Mucosa of descending colon (tissue), 3 donors: ENCODE measurements at regions not wholly inside any gene's neighbourhood (a gene's known extent, or its start where the extent isn't known, plus 50 kb on each side); places are given as distances from the start of the nearest gene placed in this dataset.

Source experiments
- ATAC-seq: fragments of 200-7000 bp; cut with Tn5 transposase; one replicate; pipeline ENCODE4 v1.9.1; 2020; ENCODE audit warnings: mild to moderate bottlenecking, moderate library complexity
- DNase-seq, 3 donors: peaks; one replicate each; pipeline ENCODE4 v3.0.0-alpha.2; 2020
- H3K36me3 ChIP-seq: fragments of 200-600 bp; one replicate; pipeline ENCODE4 v1.8.0; 2021; ENCODE audit warnings: low read depth, mild to moderate bottlenecking
- H3K4me1 ChIP-seq: fragments of 200-600 bp; one replicate; pipeline ENCODE4 v1.8.0; 2021; ENCODE audit warnings: low read depth, mild to moderate bottlenecking
- H3K4me3 ChIP-seq: fragments of 200-600 bp; one replicate; pipeline ENCODE4 v1.8.0; 2021; ENCODE audit warnings: mild to moderate bottlenecking
- H3K9me3 ChIP-seq: fragments of 200-600 bp; one replicate; pipeline ENCODE4 v1.8.0; 2021; ENCODE audit warnings: mild to moderate bottlenecking
- CTCF ChIP-seq: fragments of 200-600 bp; IDR thresholded peaks from one replicate; pipeline ENCODE4 v1.8.0; 2022; ENCODE audit warnings: antibody characterized with exemption, mild to moderate bottlenecking
- intact Hi-C, 2 donors: fragments of 100-400 bp; cut with DNase I in 1 of 2; cut with micrococcal nuclease in 1 of 2; formaldehyde crosslinking; loops; one replicate each; pipeline versions ENCODE4 v1.11.0 to v1.11.1; 2022; cut with DNase I, micrococcal nuclease
- donor health status: DM: no; HTN: no; CAD: no; lungs with moderate emphysema.
- donor health status: DM: no; HTN: no; CAD: no.
- donor health status: DM: no; HTN: yes; CAD: no.

DNA sequence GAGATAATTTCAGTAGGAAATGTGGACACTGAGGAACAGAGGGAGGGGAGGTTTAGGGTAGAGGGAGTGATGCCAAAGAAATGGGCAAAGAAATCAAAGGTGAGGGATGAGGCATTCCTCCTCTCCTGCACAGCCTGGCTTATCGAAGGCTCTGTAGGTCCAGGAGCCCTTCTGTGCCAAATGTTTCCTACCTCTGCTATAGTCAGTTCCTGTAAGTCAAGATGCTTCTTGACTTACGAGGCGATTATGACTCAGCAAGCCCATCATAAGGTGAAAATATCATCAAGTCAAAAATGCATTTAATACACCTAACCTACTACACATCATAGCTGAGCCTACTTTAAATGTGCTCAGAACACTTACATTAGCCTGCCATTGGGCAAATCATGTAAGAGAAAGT, 60.0 kb upstream of the ARHGAP24 start:
- Histone ChIP-seq H3K4me3 (no peak overlapping the region), H3K4me1 (no peaks in the 10 kb centered on the region), H3K9me3 (no peaks in the 10 kb centered on the region), H3K36me3 (no peaks in the 10 kb centered on the region)
- no peak for TF ChIP-seq CTCF
- intact Hi-C loops, result loop anchor here in 1 of 2 donors (5.0 kb wide), 1 partner anchor 332 kb away; no protein-coding TSS in a partner anchor
- ATAC-seq, result no peak
- DNase-seq, result no peak

GRCh38 chr4:85416094-85416493, 58.9 kb upstream of the ARHGAP24 start:
- no peak for TF ChIP-seq CTCF
- H3K36me3 ChIP-seq, result no peaks in the 10 kb centered on the region
- intact Hi-C loops, result loop anchor here in 1 of 2 donors (5.0 kb wide), 1 partner anchor 331 kb away; no protein-coding TSS in a partner anchor
- no peaks in the 10 kb centered on the region for H3K4me1 ChIP-seq
- no peaks in the 10 kb centered on the region for H3K9me3 ChIP-seq
- no peak overlapping the region for H3K4me3 ChIP-seq
- ATAC-seq (no peak), DNase-seq (no peak)

GRCh38 chr4:85419103-85419502, 55.8 kb upstream of the ARHGAP24 start:
- H3K36me3 ChIP-seq, result no peaks in the 10 kb centered on the region
- no peaks in the 10 kb centered on the region for H3K4me1 ChIP-seq
- no peaks in the 10 kb centered on the region for H3K9me3 ChIP-seq
- no peak overlapping the region for H3K4me3 ChIP-seq
- TF ChIP-seq CTCF, result no peak
- no peak for ATAC-seq
- no peak for DNase-seq
- intact Hi-C loops, result loop anchor here in 1 of 2 donors (5.0 kb wide), 1 partner anchor 328 kb away; no protein-coding TSS in a partner anchor

DNA sequence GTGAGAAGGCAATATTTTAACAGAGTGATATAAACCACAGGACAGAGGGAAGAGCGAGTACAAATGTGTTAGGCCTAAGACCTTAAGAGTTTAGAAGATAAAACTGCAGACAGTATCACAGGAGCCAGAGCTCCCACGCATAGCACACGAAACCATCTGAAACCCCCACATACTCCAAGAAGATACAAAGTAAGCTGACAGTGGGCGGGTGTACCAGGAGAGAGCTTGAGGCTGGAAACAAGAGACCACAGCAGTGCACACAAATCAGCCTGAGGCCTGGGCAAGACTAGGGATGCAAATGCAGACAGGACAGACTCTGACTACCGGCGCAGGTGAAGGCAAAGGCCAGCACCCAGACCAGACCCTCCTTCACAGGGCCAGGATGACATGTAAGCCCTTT, 54.1 kb upstream of the ARHGAP24 start:
- Histone ChIP-seq H3K4me3 (no peak overlapping the region), H3K4me1 (no peaks in the 10 kb centered on the region), H3K9me3 (no peaks in the 10 kb centered on the region), H3K36me3 (no peaks in the 10 kb centered on the region)
- DNase-seq (no peak), ATAC-seq (no peak)
- intact Hi-C loops, result no loop called here
- no peak for TF ChIP-seq CTCF

GRCh38 chr4:85423431-85423830, 51.5 kb upstream of the ARHGAP24 start:
- no peaks in the 10 kb centered on the region for H3K9me3 ChIP-seq
- H3K4me3 ChIP-seq, result no peak overlapping the region
- TF ChIP-seq CTCF, result no peak
- H3K36me3 ChIP-seq, result no peaks in the 10 kb centered on the region
- no peaks in the 10 kb centered on the region for H3K4me1 ChIP-seq
- intact Hi-C loops, result no loop called here
- ATAC-seq, result no peak
- no peak for DNase-seq
